T47D (cell line): ENCODE measurements at regions not wholly inside any gene's neighbourhood (a gene's known extent, or its start where the extent isn't known, plus 50 kb on each side); places are given as distances from the start of the nearest gene placed in this dataset.

Experiments used
- DNase-seq, 2 experiments: peaks; one replicate each; pipeline versions ENCODE4 v3.0.0 to v3.0.0-alpha.2; 2011 to 2012; ENCODE audit warnings: low read depth in 1 of 2, low spot score in 1 of 2
- JUND ChIP-seq: IDR thresholded peaks from 2 replicates; pipeline ENCODE4 v1.6.1; 2012; ENCODE audit warnings: low read depth
- in situ Hi-C: cut with HindIII; loops from 2 replicates; pipeline ENCODE4 v1.10.0; 2016; ENCODE audit warnings: low sequenced_read_pairs, low pct_unique_long_range_greater_than_20kb

- DNase-seq: no peak
- in situ Hi-C loops: no loop called here
- TF ChIP-seq JUND: no peak
Measured at GRCh38 chr11:116614306-116615210, 158.2 kb downstream of the BUD13 start.

GRCh38 chr11:116613206-116613875 is 159.4 kb downstream of the BUD13 start:
- in situ Hi-C loops: no loop called here
- DNase-seq: no peak
- no peak for TF ChIP-seq JUND

- in situ Hi-C loops: no loop called here
- TF ChIP-seq JUND: no peak
- no peak for DNase-seq
Measured at GRCh38 chr11:116611998-116612620, 160.7 kb downstream of the BUD13 start.

- in situ Hi-C loops: no loop called here
- no peak for TF ChIP-seq JUND
- DNase-seq: no peak
Measured at GRCh38 chr11:116610190-116610589, 162.6 kb downstream of the BUD13 start.

GRCh38 chr11:116607027-116607426 is 165.8 kb downstream of the BUD13 start:
- DNase-seq: no peak
- TF ChIP-seq JUND: no peak
- in situ Hi-C loops: no loop called here

GRCh38 chr11:116605543-116606459 is 167.0 kb downstream of the BUD13 start:
- DNase-seq: peak; percentile 43 to 90
- TF ChIP-seq JUND: no peak
- in situ Hi-C loops: no loop called here

GRCh38 chr11:116603728-116604323 is 169.0 kb downstream of the BUD13 start:
- no peak for TF ChIP-seq JUND
- no peak for DNase-seq
- in situ Hi-C loops: no loop called here

GRCh38 chr11:116602637-116602942 is 170.2 kb downstream of the BUD13 start:
- no peak for DNase-seq
- in situ Hi-C loops: no loop called here
- no peak for TF ChIP-seq JUND

GRCh38 chr11:116601814-116602636 is 170.8 kb downstream of the BUD13 start:
- TF ChIP-seq JUND: no peak
- DNase-seq: no peak
- in situ Hi-C loops: no loop called here

- in situ Hi-C loops: no loop called here
- TF ChIP-seq JUND: no peak
- DNase-seq: no peak
Measured at GRCh38 chr11:116600930-116601329, 171.9 kb downstream of the BUD13 start.

- no peak for DNase-seq
- in situ Hi-C loops: no loop called here
- no peak for TF ChIP-seq JUND
Measured at GRCh38 chr11:116598556-116598955, 174.2 kb downstream of the BUD13 start.

GRCh38 chr11:116598036-116598435 is 174.8 kb downstream of the BUD13 start:
- in situ Hi-C loops: no loop called here
- TF ChIP-seq JUND: no peak
- no peak for DNase-seq
